ENCODE measurements at regions not wholly inside any gene's neighbourhood (a gene's known extent, or its start where the extent isn't known, plus 50 kb on each side); places are given as distances from the start of the nearest gene placed in this dataset.

DNA sequence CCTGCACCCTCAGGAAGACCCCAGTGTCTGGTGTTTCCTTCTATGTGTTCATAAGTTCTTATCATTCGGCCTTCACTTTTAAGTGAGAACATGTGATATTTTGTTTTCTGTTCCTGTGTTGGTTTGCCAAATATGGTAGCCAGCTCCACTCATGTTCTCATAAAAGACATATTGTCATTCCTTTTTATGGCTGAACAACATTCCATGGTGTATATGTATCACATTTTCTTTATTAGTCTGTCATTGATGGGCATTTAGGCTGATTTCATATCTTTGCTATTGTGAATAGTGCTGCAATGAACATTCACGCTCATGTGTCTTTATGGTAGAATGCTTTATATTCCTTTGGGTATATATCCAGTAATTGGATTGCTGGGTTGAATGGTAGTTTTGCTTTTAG, 645.1 kb downstream of the SLC16A7 start:
- DNase-seq (ENCODE audit: low read depth, low spot score), result no peak

GRCh38 chr12:60251091-60251490, 655.3 kb downstream of the SLC16A7 start:
- no peak for DNase-seq (ENCODE audit: low read depth, low spot score)

GRCh38 chr12:60252359-60253096, 656.7 kb downstream of the SLC16A7 start:
- no peak for DNase-seq (ENCODE audit: low read depth, low spot score)

GRCh38 chr12:60255044-60255443, 659.2 kb downstream of the SLC16A7 start:
- no peak for DNase-seq (ENCODE audit: low read depth, low spot score)

DNA sequence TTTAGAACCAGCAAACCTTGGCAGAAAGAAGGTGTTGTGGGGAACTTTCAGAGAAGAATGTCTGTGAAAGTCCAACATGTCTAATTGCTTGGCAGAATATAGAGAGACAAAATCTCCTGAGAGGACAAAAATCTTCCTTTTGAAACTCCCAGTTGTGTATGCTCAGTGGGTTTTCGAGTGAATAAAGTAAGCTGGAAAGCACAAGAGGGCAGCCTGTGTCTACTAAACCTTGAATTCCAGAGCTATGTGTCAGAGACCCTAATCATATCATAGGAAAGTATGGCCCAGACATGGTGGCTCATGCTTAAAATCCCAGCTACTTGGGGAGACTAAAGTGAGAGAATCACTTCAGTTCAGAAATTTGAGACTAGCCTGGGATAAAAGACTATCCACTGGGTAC, 661.2 kb downstream of the SLC16A7 start:
- no peak for DNase-seq (ENCODE audit: low read depth, low spot score)

DNA sequence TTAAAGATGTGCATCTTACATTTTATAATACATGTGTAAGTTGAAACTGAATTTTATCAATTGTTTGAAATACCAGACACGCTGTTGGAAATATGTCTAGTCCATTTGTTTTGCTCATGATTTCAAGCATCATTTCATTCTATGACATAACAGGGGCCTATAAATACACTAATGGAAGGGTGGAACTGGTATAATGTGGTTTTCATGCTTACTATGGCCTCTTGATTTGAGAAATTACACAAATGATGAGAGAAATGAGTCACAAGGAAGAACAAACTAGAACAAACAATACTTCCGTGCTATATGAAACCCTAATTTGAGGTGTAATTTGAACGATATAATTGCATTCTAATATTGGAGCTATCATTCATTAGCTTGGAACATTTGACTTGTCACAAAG, 663.4 kb downstream of the SLC16A7 start:
- no peak for DNase-seq (ENCODE audit: low read depth, low spot score)

GRCh38 chr12:60262378-60262777, 666.5 kb downstream of the SLC16A7 start:
- no peak for DNase-seq (ENCODE audit: low read depth, low spot score)

- peak; percentile 15 for DNase-seq (ENCODE audit: low read depth, low spot score)
Observed at GRCh38 chr12:60263161-60263560, 667.3 kb downstream of the SLC16A7 start.

DNA sequence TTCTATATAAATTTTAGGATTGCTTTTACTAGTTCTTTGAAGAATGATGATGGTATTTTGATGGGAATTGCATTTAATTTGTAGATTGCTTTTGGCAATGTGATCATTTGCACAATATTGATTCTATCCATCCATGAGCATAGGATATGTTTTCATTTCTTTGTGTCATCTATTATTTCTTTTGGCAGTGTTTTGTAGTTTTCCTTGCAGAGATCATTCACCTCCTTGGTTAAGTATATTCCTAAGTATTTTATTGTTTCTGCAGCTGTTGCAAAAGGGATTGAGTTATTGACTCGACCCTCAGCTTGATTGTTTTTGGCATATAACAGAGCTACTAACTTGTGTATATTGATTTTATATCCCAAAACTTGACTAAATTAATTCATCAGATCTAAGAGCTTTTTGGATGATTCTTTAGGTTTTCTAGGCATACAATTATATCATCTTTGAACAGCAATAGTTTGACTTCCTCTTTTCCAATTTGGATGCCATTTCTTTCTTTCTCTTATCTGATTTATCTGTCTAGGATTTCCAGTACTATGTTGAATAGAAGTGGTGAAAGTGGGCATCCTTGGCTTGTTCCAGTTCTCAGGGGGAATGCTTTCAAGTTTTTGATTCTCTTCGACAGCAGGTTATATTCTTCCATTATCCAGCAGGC, 668.1 kb downstream of the SLC16A7 start:
- DNase-seq (ENCODE audit: low read depth, low spot score), result peak; percentile 67

GRCh38 chr12:60265741-60266140, 669.9 kb downstream of the SLC16A7 start:
- DNase-seq (ENCODE audit: low read depth, low spot score), result no peak

- DNase-seq (ENCODE audit: low read depth, low spot score), result peak; percentile 13
Observed at GRCh38 chr12:60266381-60266852, 670.6 kb downstream of the SLC16A7 start.

DNA sequence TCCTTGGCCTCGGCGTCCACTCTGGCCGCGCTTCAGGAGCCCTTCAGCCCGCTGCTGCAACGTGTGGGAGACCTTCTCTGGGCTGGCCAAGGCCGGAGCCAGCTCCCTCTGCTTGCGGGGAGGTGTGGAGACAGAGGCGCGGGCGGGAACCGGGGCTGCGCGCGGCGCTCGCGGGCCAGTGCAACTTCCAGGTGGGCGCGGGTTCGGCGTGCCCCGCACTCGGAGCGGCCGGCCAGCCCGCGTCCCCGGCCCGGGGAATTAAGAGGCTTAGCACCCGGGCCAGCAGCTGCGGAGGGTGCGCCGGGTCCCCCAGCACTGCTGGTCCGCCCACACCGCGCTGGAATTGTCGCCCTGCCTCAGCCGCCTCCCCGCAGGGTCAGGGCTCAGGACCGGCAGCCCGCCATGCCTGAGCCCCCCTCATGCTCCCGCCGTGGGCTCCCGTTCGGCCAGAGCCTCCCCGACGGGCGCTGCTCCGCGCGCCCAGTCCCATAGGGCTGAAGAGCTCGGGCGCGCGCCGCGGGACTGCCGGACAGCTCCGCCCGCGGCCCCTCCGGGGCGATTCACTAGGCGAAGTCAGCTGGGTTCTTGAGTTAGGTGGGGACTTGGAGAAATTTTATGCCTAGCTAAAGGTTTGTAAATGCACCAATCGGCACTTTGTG, 673.9 kb downstream of the SLC16A7 start:
- no peak for DNase-seq (ENCODE audit: low read depth, low spot score)

- DNase-seq (ENCODE audit: low read depth, low spot score), result no peak
Observed at GRCh38 chr12:60271816-60272215, 676.0 kb downstream of the SLC16A7 start.

DNA sequence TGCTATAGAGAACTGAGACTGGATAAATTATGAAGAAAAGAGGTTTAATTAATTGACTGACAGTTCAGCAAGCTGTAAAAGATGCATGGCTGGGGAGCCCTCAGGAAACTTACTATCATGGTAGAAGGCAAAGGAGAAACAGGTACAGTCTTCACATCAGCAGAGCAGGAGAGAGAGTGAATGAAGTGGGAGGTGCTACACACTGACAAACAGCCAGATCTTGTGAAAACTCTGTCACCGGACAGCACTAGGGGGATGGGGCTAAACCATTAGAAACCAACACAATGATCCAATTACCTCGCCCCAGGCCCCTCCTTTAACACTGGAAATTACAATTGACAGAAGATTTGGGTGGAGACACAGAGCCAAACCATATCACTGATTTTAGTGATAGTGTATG, 682.4 kb downstream of the SLC16A7 start:
- no peak for DNase-seq (ENCODE audit: low read depth, low spot score)

- DNase-seq (ENCODE audit: low read depth, low spot score), result no peak
Observed at GRCh38 chr12:60279221-60279620, 683.4 kb downstream of the SLC16A7 start.

- no peak for DNase-seq (ENCODE audit: low read depth, low spot score)
Observed at GRCh38 chr12:60281522-60281921, 685.7 kb downstream of the SLC16A7 start.

DNA sequence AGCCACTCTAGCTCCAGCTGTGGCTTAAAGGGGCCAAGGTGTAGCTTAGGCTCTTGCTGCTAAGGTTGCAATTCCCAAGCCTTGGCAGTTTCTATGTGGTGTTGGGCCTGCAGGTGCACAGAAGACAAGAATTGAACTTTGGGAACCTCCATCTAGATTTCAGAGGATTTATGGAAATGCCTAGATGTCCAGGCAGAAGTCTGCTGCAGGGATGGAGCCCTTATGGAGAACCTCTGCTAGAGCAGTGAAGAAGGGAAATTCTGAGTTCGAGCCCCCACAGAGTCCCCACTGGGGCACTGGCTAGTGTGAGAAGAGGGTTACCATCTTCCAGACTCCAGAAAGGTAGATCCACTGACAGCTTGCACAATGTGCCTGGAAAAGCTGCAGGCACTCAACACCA, 694.7 kb downstream of the SLC16A7 start:
- no peak for DNase-seq (ENCODE audit: low read depth, low spot score)

- no peak for DNase-seq (ENCODE audit: low read depth, low spot score)
Observed at GRCh38 chr12:60308366-60308991, 712.6 kb downstream of the SLC16A7 start.

DNA sequence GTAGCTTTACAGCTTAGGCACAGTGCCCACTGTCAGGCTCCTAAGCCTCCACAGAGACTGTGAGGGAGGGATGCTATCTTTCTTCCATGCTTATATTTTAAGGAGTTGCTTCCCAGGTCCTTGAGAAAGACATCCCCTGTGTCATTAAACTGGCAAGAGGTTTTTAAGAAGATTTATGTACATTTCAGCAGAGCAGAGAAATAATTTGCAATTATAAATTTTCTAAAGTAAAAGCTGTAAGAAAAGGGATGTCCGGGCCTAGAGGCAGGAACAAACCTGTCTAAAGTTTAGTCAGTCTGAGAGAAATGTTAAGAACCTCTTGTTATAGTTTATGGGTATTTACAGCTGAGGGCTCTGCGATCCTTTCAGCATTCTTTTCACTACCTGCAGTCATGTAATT, 716.1 kb downstream of the SLC16A7 start:
- no peak for DNase-seq (ENCODE audit: low read depth, low spot score)

GRCh38 chr12:60317361-60317760, 721.5 kb downstream of the SLC16A7 start:
- DNase-seq (ENCODE audit: low read depth, low spot score), result no peak

- no peak for DNase-seq (ENCODE audit: low read depth, low spot score)
Observed at GRCh38 chr12:60324746-60325145, 728.9 kb downstream of the SLC16A7 start.

DNA sequence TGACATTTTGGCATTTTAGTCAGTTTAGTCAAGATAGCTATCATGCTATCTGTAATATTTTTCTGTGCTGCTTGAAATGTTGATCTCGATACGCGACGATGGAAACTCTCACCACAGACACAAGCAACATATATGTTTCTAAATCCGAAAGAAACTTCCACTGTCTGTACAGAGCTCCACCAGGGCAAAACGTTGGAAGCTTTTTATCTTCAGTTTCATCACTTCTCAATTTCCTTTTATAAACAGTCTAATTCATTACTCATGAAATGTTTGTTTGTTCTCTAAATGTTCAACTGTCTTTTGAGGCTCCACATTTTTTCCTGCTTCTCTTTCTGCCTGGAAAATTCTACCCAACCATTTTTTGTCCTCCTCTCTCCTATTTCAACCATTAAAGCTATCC, 737.6 kb downstream of the SLC16A7 start:
- peak; percentile 12 for DNase-seq (ENCODE audit: low read depth, low spot score)
